IMR-90 (cell line): ENCODE measurements at regions not wholly inside any gene's neighbourhood (a gene's known extent, or its start where the extent isn't known, plus 50 kb on each side); places are given as distances from the start of the nearest gene placed in this dataset.

Source experiments
- ATAC-seq: fragments of 200-7000 bp; cut with Tn5 transposase; 2 replicates; pipeline ENCODE4 v1.9.1; 2020; ENCODE audit warnings: low read depth, mild to moderate bottlenecking, moderate library complexity
- BruUV-seq: library from RNA; stranded (reverse); fragments of 400-500 nt; replicated peaks from 2 replicates; lab custom pipeline; 2021; lab: Mats Ljungman, UMichigan
- CTCF ChIA-PET: fragments of 300-600 bp; formaldehyde crosslinking; extraction: SDS; loops from one replicate; lab custom pipeline; 2021; ENCODE audit warnings: antibody characterized with exemption; lab: Yijun Ruan, JAX
- POLR2A ChIA-PET: fragments of 300-600 bp; sonication (Branson Sonifier 250); formaldehyde crosslinking; loops from one replicate; lab custom pipeline; 2022; ENCODE audit warnings: antibody characterized with exemption; ENCODE audit not compliant: unreplicated experiment; lab: Charles Lee
- DNase-seq: peaks from one replicate; pipeline ENCODE4 v3.0.0; 2013
- H2AFZ ChIP-seq: replicated peaks from 2 replicates; pipeline ENCODE3; 2013; ENCODE audit warnings: low read length, mild to moderate bottlenecking; ENCODE audit not compliant: poor library complexity
- H2AK5ac ChIP-seq: 2 replicates; pipeline ENCODE4 v1.6.1; 2013; ENCODE audit warnings: low read depth, low read length, inconsistent platforms
- H2AK9ac ChIP-seq: replicated peaks from 2 replicates; pipeline ENCODE3; 2013; ENCODE audit warnings: mild to moderate bottlenecking, low read depth, low read length, moderate library complexity; ENCODE audit not compliant: poor library complexity
- H2BK120ac ChIP-seq: 2 replicates; pipeline ENCODE4 v1.6.1; 2013; ENCODE audit warnings: low read depth, low read length, inconsistent platforms
- H2BK15ac ChIP-seq: 3 replicates; pipeline ENCODE4 v1.6.1; 2013; ENCODE audit warnings: low read depth, low read length, inconsistent platforms
- H2BK20ac ChIP-seq: 2 replicates; pipeline ENCODE4 v1.6.1; 2013; ENCODE audit warnings: low read depth, mild to moderate bottlenecking, inconsistent platforms, low read length, moderate library complexity
- H2BK5ac ChIP-seq: 2 replicates; pipeline ENCODE4 v1.6.1; 2013; ENCODE audit warnings: mild to moderate bottlenecking, low read depth, low read length, inconsistent platforms; ENCODE audit not compliant: poor library complexity, severe bottlenecking
- H3K14ac ChIP-seq: replicated peaks from 2 replicates; pipeline ENCODE4 v1.6.1; 2013; ENCODE audit warnings: low read depth, low read length, inconsistent platforms
- H3K18ac ChIP-seq: 2 replicates; pipeline ENCODE4 v1.6.1; 2013; ENCODE audit warnings: low read depth, low read length, control low read depth
- H3K23ac ChIP-seq: 2 replicates; pipeline ENCODE4 v1.6.1; 2013; ENCODE audit warnings: low read depth, low read length, inconsistent platforms
- H3K27ac ChIP-seq: 2 replicates; pipeline ENCODE4 v1.5.1; 2013; ENCODE audit warnings: mild to moderate bottlenecking, control low read depth, low read length; ENCODE audit not compliant: insufficient read depth
- H3K27me3 ChIP-seq: 2 replicates; pipeline ENCODE4 v1.6.1; 2013; ENCODE audit warnings: low read length; ENCODE audit not compliant: control insufficient read depth, insufficient read depth
- H3K36me3 ChIP-seq: 2 replicates; pipeline ENCODE4 v1.6.1; 2013; ENCODE audit warnings: low read length, mixed read lengths; ENCODE audit not compliant: control insufficient read depth, insufficient read depth
- H3K4ac ChIP-seq: 2 replicates; pipeline ENCODE4 v1.6.1; 2013; ENCODE audit warnings: low read depth, low read length, inconsistent platforms
- H3K4me1 ChIP-seq: 2 replicates; pipeline ENCODE4 v1.6.1; 2013; ENCODE audit warnings: low read length, mixed read lengths; ENCODE audit not compliant: control insufficient read depth, insufficient read depth
- H3K4me2 ChIP-seq: 2 replicates; pipeline ENCODE4 v1.6.1; 2013; ENCODE audit warnings: low read depth, mild to moderate bottlenecking, control low read depth, low read length, moderate library complexity
- H3K4me3 ChIP-seq: 2 replicates; pipeline ENCODE4 v1.5.1; 2013; ENCODE audit warnings: low read depth, mild to moderate bottlenecking, control low read depth, low read length, moderate library complexity; ENCODE audit not compliant: insufficient read depth
- H3K56ac ChIP-seq: 2 replicates; pipeline ENCODE4 v1.6.1; 2013; ENCODE audit warnings: low read length, inconsistent platforms; ENCODE audit not compliant: insufficient read depth; ENCODE audit errors: extremely low read depth
- H3K79me1 ChIP-seq, 2 experiments: 2 replicates each; pipeline ENCODE4 v1.6.1; 2013; ENCODE audit warnings: low read length in 2 of 2, inconsistent platforms in 1 of 2, low read depth in 1 of 2
- H3K9ac ChIP-seq: 2 replicates; pipeline ENCODE4 v1.6.1; 2013; ENCODE audit warnings: low read depth, low read length, control low read depth
- H3K9me1 ChIP-seq: 2 replicates; pipeline ENCODE4 v1.6.1; 2013; ENCODE audit warnings: low read length, inconsistent platforms; ENCODE audit not compliant: insufficient read depth
- H3K9me3 ChIP-seq: 2 replicates; pipeline ENCODE4 v1.6.1; 2013; ENCODE audit warnings: low read length; ENCODE audit not compliant: control insufficient read depth, insufficient read depth
- H4K20me1 ChIP-seq: 2 replicates; pipeline ENCODE4 v1.6.1; 2013; ENCODE audit warnings: low read length, inconsistent platforms; ENCODE audit not compliant: insufficient read depth
- H4K5ac ChIP-seq: 2 replicates; pipeline ENCODE4 v1.6.1; 2013; ENCODE audit warnings: mild to moderate bottlenecking, low read depth, low read length, control low read depth
- H4K8ac ChIP-seq, 2 experiments: 2 replicates each; pipeline ENCODE4 v1.6.1; 2013; ENCODE audit warnings: low read depth in 2 of 2, low read length in 2 of 2, control low read depth in 1 of 2, inconsistent platforms in 1 of 2
- H4K91ac ChIP-seq: 2 replicates; pipeline ENCODE4 v1.6.1; 2013; ENCODE audit warnings: low read depth, low read length, inconsistent platforms; ENCODE audit not compliant: insufficient read depth
- CEBPB ChIP-seq: IDR thresholded peaks from 2 replicates; pipeline ENCODE4 v1.6.1; 2012; ENCODE audit warnings: low read depth, low read length, improper control_type of control experiment
- POLR2A ChIP-seq: IDR thresholded peaks from 2 replicates; pipeline ENCODE4 v1.6.1; 2012; ENCODE audit warnings: mild to moderate bottlenecking, low read depth, low read length
- RAD21 ChIP-seq: IDR thresholded peaks from 2 replicates; pipeline ENCODE4 v1.6.1; 2012; ENCODE audit warnings: low read length, improper control_type of control experiment
- RCOR1 ChIP-seq: IDR thresholded peaks from 2 replicates; pipeline ENCODE4 v1.6.1; 2012; ENCODE audit warnings: mild to moderate bottlenecking, low read length, improper control_type of control experiment; ENCODE audit not compliant: insufficient replicate concordance
- WGBS, 2 experiments: methylation state at CpG; one replicate each; pipeline versions ENCODE4 v1.1.5 to v1.1.7; 2013; ENCODE audit warnings: missing lambda C conversion rate in 2 of 2; ENCODE audit not compliant: insufficient read length in 1 of 2; ENCODE audit errors: extremely low coverage in 2 of 2; 5-methylcytosine and 5-hydroxymethylcytosine counted together
- dilution Hi-C: fragments of 300-500 bp; cut with HindIII; formaldehyde crosslinking; loops from one replicate; pipeline ENCODE4 v1.14.3; 2018; ENCODE audit warnings: low sequenced_read_pairs; ENCODE audit not compliant: unreplicated experiment
- in situ Hi-C: fragments of 300-500 bp; cut with MboI; formaldehyde crosslinking; loops from 3 replicates; pipeline ENCODE4 v1.14.3; 2019; ENCODE audit warnings: low sequenced_read_pairs, inconsistent platforms, mixed read lengths
- intact Hi-C: fragments of 100-400 bp; cut with micrococcal nuclease; formaldehyde crosslinking; loops from 2 replicates; pipeline ENCODE4 v1.10.0; 2022
- TF ChIP-seq, protein P1 (sequence below): conservative IDR thresholded peaks from 2 replicates; pipeline ENCODE4 v1.5.1; 2012; ENCODE audit warnings: mild to moderate bottlenecking, low read depth, low read length, improper control_type of control experiment

DNA sequence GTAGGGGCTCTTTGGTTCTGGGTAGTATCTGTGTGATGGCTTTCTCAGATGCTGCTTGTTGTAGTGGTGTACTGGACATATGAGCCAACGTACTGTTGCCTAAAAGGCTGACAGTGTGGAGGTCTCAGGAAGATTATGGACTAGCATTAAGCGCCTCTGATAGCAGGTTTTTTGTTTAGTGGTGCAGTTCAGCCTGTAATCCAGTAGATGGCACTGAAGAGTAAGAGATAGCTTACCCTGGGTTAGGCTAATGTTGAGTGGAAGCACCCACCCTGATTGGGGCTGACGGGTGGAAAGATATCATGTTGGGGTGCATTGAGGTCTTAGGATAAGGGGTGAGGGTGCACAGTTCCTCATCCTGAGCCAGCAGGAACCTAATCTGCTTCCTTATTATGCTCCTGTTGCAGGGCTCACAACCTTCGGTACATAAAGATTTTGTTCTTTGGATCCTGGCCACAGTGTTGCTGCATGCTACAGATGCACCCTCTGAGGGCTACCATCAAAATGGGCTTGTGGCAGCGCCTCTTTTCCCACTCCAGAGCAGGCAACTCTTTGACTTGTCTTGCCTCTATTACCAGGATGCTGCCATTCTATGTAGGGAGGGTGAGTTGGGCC lies 79.6 kb downstream of the MSTN start:
- H3K9me1 ChIP-seq, result no peaks in the 10 kb centered on the region
- in situ Hi-C loops (no loop called here), intact Hi-C loops (no loop called here), dilution Hi-C loops (no loop called here)
- no peaks in the 10 kb centered on the region for H3K79me1 ChIP-seq
- H3K9me3 ChIP-seq, result peaks cover 17% of the 10 kb centered on the region
- no peak overlapping the region for H3K4me2 ChIP-seq
- H2BK15ac ChIP-seq, result no peak overlapping the region
- no peak overlapping the region for H2BK5ac ChIP-seq
- no peak overlapping the region for H2BK120ac ChIP-seq
- no peak overlapping the region for H3K27ac ChIP-seq
- no peak overlapping the region for H2AK9ac ChIP-seq
- no TSS peak for BruUV-seq
- H3K4me1 ChIP-seq, result no peaks in the 10 kb centered on the region
- H4K91ac ChIP-seq, result no peak overlapping the region
- H2AK5ac ChIP-seq, result no peak overlapping the region
- H4K5ac ChIP-seq, result no peak overlapping the region
- H3K14ac ChIP-seq, result no peak overlapping the region
- no peaks in the 10 kb centered on the region for H4K20me1 ChIP-seq
- WGBS, 2 experiments, result 90% methylated on average over 1 of the region's 5 CpGs; no CpG with 5 or more reads in 1 of the 2 experiments
- no peak for DNase-seq
- no peaks in the 10 kb centered on the region for H3K27me3 ChIP-seq
- H2AFZ ChIP-seq, result no peak overlapping the region
- no peak overlapping the region for H4K8ac ChIP-seq
- no peak overlapping the region for H3K18ac ChIP-seq
- no peak overlapping the region for H2BK20ac ChIP-seq
- H3K4me3 ChIP-seq, result no peak overlapping the region
- no peak overlapping the region for H3K56ac ChIP-seq
- no peak overlapping the region for H3K23ac ChIP-seq
- ATAC-seq, result no peak
- CTCF ChIA-PET, result no interaction called here
- no peak for TF ChIP-seq POLR2A
- TF ChIP-seq, protein P1, sequence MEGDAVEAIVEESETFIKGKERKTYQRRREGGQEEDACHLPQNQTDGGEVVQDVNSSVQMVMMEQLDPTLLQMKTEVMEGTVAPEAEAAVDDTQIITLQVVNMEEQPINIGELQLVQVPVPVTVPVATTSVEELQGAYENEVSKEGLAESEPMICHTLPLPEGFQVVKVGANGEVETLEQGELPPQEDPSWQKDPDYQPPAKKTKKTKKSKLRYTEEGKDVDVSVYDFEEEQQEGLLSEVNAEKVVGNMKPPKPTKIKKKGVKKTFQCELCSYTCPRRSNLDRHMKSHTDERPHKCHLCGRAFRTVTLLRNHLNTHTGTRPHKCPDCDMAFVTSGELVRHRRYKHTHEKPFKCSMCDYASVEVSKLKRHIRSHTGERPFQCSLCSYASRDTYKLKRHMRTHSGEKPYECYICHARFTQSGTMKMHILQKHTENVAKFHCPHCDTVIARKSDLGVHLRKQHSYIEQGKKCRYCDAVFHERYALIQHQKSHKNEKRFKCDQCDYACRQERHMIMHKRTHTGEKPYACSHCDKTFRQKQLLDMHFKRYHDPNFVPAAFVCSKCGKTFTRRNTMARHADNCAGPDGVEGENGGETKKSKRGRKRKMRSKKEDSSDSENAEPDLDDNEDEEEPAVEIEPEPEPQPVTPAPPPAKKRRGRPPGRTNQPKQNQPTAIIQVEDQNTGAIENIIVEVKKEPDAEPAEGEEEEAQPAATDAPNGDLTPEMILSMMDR, result peak; percentile 23; the same call in 1 of the 2 replicates
- no peak for TF ChIP-seq RCOR1
- no peak for TF ChIP-seq CEBPB
- TF ChIP-seq RAD21, result peak; percentile 33; the same call in 1 of the 2 replicates
- no peaks in the 10 kb centered on the region for H3K36me3 ChIP-seq
- POLR2A ChIA-PET, result no interaction called here
- no peak overlapping the region for H3K9ac ChIP-seq
- no peak overlapping the region for H3K4ac ChIP-seq
